ENCODE measurements at regions not wholly inside any gene's neighbourhood (a gene's known extent, or its start where the extent isn't known, plus 50 kb on each side); places are given as distances from the start of the nearest gene placed in this dataset.

DNA sequence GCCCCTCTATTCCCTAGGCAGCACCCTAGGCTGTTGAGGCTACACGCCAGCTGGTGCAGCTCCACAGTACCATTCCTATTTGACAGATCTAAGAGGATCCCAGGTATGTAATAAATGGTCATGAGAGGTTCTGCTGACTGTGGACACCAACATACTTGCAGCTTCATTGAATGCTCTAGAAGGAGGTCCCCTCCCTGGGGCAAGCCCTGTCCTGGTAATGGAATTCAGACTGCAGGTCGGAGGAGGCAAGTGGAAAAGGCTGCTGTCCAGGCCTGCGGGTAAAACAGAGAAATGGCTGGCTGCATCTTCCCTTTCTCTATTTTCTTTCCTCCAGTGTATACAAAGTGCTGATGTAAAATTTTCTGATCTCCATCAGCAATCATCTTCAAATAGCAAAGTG lies 66.1 kb upstream of the ZNF648 start:
- TF ChIP-seq, protein P1, sequence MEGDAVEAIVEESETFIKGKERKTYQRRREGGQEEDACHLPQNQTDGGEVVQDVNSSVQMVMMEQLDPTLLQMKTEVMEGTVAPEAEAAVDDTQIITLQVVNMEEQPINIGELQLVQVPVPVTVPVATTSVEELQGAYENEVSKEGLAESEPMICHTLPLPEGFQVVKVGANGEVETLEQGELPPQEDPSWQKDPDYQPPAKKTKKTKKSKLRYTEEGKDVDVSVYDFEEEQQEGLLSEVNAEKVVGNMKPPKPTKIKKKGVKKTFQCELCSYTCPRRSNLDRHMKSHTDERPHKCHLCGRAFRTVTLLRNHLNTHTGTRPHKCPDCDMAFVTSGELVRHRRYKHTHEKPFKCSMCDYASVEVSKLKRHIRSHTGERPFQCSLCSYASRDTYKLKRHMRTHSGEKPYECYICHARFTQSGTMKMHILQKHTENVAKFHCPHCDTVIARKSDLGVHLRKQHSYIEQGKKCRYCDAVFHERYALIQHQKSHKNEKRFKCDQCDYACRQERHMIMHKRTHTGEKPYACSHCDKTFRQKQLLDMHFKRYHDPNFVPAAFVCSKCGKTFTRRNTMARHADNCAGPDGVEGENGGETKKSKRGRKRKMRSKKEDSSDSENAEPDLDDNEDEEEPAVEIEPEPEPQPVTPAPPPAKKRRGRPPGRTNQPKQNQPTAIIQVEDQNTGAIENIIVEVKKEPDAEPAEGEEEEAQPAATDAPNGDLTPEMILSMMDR (IDR thresholded peaks at IDR 0.05) = no peak

DNA sequence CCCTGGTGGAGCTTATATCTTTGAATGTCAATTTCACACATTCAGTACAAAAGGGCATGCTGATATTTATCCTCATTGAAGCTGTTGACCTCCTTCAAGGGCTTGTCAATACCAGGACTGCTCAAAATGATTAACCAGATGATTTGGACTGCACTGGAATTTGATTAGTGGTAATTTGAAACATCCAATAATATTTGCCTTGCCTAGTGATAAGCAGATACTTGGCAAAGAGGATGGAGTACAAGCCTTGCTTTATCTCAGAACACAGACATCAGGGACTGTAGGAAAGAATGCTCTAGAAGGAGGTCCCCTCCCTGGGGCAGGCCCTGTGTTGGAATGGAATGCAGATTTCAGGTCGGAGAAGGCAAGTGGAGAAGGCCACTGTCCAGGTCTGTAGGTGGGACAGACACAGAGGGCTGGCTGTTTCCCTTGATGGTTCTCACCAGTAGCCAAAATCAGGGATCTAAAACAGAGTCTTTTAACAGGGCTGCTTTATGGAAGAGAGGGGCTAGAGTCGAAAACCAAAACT lies 64.8 kb upstream of the ZNF648 start:
- TF ChIP-seq, protein P1 (IDR thresholded peaks at IDR 0.05) = no peak

GRCh38 chr1:182122913-182123260 lies 61.4 kb upstream of the ZNF648 start:
- TF ChIP-seq, protein P1 (IDR thresholded peaks at IDR 0.05) = no peak

DNA sequence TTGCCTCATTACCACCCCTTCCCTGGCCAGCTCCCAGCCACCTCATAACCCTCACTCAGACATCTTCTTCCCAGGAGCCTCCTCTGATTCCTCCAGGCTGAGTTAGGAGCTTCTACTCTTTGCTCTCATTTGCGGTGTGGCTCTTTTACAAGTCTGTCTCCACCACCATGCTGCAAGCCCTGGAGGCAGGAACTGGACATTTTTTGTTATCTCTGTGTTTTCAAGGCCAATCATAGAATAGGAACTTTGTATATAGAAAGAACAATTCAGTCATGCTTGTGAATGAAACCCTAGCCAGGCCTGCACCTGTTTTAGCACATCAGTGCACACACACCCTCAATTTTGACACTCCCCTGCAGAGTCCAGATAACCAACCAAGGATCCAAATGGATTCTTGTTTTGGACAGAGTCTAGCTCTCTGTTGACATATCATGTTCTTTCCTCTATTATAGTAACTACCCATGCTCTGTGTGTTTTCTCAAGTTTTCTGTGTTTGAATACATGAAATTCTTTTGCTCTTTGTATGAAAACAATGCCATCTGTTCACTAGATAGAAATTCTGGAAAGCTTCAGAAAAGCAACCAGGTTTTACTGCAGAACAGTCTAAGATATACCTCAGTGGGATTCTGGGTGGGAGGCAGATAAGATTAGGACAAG lies 60.9 kb upstream of the ZNF648 start:
- TF ChIP-seq, protein P1 (IDR thresholded peaks at IDR 0.05) = no peak

GRCh38 chr1:182121787-182122186 lies 60.3 kb upstream of the ZNF648 start:
- TF ChIP-seq, protein P1 (IDR thresholded peaks at IDR 0.05) = no peak

DNA sequence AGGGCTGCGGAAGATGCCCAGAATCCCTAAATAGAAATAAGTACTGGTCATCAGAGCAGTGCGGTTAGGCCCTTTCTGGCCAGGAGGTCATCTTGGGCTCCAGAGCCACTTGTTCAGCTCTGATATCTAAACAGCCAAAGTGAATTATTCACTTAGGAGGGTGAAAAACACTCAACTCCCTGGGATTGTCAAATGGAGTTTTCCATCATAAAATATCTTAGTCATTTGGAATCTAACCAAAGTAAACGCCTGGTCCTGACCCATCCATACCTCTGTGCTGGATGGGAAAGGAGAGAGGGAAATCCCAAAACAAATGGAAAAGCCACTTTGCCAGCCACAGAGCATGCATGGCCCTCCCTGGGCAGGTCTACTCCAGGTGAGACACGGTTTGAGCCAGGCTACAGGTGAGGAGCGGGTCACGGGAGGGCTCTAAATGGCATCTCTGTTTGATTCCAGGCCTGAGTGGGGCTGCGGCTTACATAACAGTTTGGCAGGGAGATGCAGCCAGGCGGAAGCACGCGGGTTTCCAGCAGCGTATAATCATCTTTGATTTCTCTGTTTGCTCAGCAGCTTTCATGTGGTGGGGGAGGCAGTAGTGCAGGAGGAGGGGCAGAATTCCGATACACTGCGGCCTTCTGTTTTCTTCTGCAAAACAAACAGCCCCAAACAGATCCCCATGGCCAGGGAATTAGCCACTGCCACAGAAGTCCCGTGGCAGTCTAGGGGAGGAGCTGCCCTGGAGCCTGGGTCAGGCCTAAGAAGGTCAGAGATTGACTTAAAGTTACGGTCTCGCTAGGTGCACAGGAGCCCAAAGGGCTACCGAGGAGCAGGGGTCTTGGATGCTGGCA lies 59.1 kb upstream of the ZNF648 start:
- TF ChIP-seq, protein P1 (IDR thresholded peaks at IDR 0.05) = no peak

GRCh38 chr1:182119631-182120030 lies 58.1 kb upstream of the ZNF648 start:
- TF ChIP-seq, protein P1 (IDR thresholded peaks at IDR 0.05) = no peak

Measured in LNCAP (cell line).